ENCODE measurements at regions not wholly inside any gene's neighbourhood (a gene's known extent, or its start where the extent isn't known, plus 50 kb on each side); places are given as distances from the start of the nearest gene placed in this dataset.
A peak's percentile ranks its signal among the peaks of the same experiment; 100 is the strongest.
"Not testable (repeated sequence)": the region's sequence is repeated elsewhere in the genome, so short reads cannot be mapped to it uniquely, and the experiment has no call there.

- not testable (repeated sequence) for DNase-seq (ENCODE audit: low spot score)
These were observed 203.2 kb downstream of the SNCAIP start for GRCh38 chr5:122515210-122515609.

GRCh38 chr5:122515709-122516431, 203.8 kb downstream of the SNCAIP start:
- peak; percentile 33 for DNase-seq (ENCODE audit: low spot score)

GRCh38 chr5:122516432-122516743, 204.4 kb downstream of the SNCAIP start:
- DNase-seq (ENCODE audit: low spot score), result no peak

GRCh38 chr5:122517091-122517490, 205.1 kb downstream of the SNCAIP start:
- no peak for DNase-seq (ENCODE audit: low spot score)

GRCh38 chr5:122523776-122524175, 211.7 kb downstream of the SNCAIP start:
- DNase-seq (ENCODE audit: low spot score), result no peak

GRCh38 chr5:122527547-122527946, 215.5 kb downstream of the SNCAIP start:
- DNase-seq (ENCODE audit: low spot score), result no peak

- no peak for DNase-seq (ENCODE audit: low spot score)
These were observed 220.0 kb downstream of the SNCAIP start for GRCh38 chr5:122532035-122532434.

GRCh38 chr5:122533825-122534224, 221.8 kb downstream of the SNCAIP start:
- no peak for DNase-seq (ENCODE audit: low spot score)

- DNase-seq (ENCODE audit: low spot score), result no peak
These were observed 222.8 kb downstream of the SNCAIP start for GRCh38 chr5:122534829-122535228.

- no peak for DNase-seq (ENCODE audit: low spot score)
These were observed 229.4 kb downstream of the SNCAIP start for GRCh38 chr5:122541388-122541787.

GRCh38 chr5:122545986-122546385, 228.9 kb upstream of the SNX2 start:
- DNase-seq (ENCODE audit: low spot score), result no peak

GRCh38 chr5:122547219-122547618, 227.7 kb upstream of the SNX2 start:
- DNase-seq (ENCODE audit: low spot score), result no peak

- no peak for DNase-seq (ENCODE audit: low spot score)
These were observed 227.2 kb upstream of the SNX2 start for GRCh38 chr5:122547669-122548068.

- no peak for DNase-seq (ENCODE audit: low spot score)
These were observed 215.2 kb upstream of the SNX2 start for GRCh38 chr5:122559676-122560075.

- DNase-seq (ENCODE audit: low spot score), result no peak
These were observed 213.7 kb upstream of the SNX2 start for GRCh38 chr5:122561209-122561608.

- no peak for DNase-seq (ENCODE audit: low spot score)
These were observed 209.5 kb upstream of the SNX2 start for GRCh38 chr5:122565331-122565730.

GRCh38 chr5:122576256-122577016, 198.4 kb upstream of the SNX2 start:
- DNase-seq (ENCODE audit: low spot score), result no peak

- no peak for DNase-seq (ENCODE audit: low spot score)
These were observed 193.3 kb upstream of the SNX2 start for GRCh38 chr5:122581629-122582028.

GRCh38 chr5:122584411-122585300, 190.2 kb upstream of the SNX2 start:
- no peak for DNase-seq (ENCODE audit: low spot score)

- no peak for DNase-seq (ENCODE audit: low spot score)
These were observed 189.5 kb upstream of the SNX2 start for GRCh38 chr5:122585371-122585770.

GRCh38 chr5:122586351-122586750, 188.5 kb upstream of the SNX2 start:
- no peak for DNase-seq (ENCODE audit: low spot score)

- no peak for DNase-seq (ENCODE audit: low spot score)
These were observed 183.1 kb upstream of the SNX2 start for GRCh38 chr5:122591828-122592227.

GRCh38 chr5:122599000-122599399, 175.9 kb upstream of the SNX2 start:
- DNase-seq (ENCODE audit: low spot score), result no peak
